ENCODE measurements at regions not wholly inside any gene's neighbourhood (a gene's known extent, or its start where the extent isn't known, plus 50 kb on each side); places are given as distances from the start of the nearest gene placed in this dataset.

- DNase-seq (ENCODE audit: low read depth) = no peak
Measured at GRCh38 chr3:30069056-30069455, 537.3 kb upstream of the TGFBR2 start.

GRCh38 chr3:30073040-30073439, 533.4 kb upstream of the TGFBR2 start:
- DNase-seq (ENCODE audit: low read depth) = no peak

- peak; percentile 8 for DNase-seq (ENCODE audit: low read depth)
Measured at GRCh38 chr3:30073622-30074021, 532.8 kb upstream of the TGFBR2 start.

- DNase-seq (ENCODE audit: low read depth) = peak; percentile 6
Measured at GRCh38 chr3:30075514-30075913, 530.9 kb upstream of the TGFBR2 start.

- no peak for DNase-seq (ENCODE audit: low read depth)
Measured at GRCh38 chr3:30076899-30077298, 529.5 kb upstream of the TGFBR2 start.

- DNase-seq (ENCODE audit: low read depth) = no peak
Measured at GRCh38 chr3:30077746-30078145, 528.7 kb upstream of the TGFBR2 start.

GRCh38 chr3:30078736-30079135, 527.7 kb upstream of the TGFBR2 start:
- no peak for DNase-seq (ENCODE audit: low read depth)

- DNase-seq (ENCODE audit: low read depth) = no peak
Measured at GRCh38 chr3:30081904-30082303, 524.5 kb upstream of the TGFBR2 start.

GRCh38 chr3:30082652-30083051, 523.7 kb upstream of the TGFBR2 start:
- DNase-seq (ENCODE audit: low read depth) = no peak

- DNase-seq (ENCODE audit: low read depth) = no peak
Measured at GRCh38 chr3:30083315-30083714, 523.1 kb upstream of the TGFBR2 start.

- no peak for DNase-seq (ENCODE audit: low read depth)
Measured at GRCh38 chr3:30084316-30084715, 522.1 kb upstream of the TGFBR2 start.

GRCh38 chr3:30084971-30085403, 521.4 kb upstream of the TGFBR2 start:
- peak; percentile 38 for DNase-seq (ENCODE audit: low read depth)

GRCh38 chr3:30085486-30085885, 520.9 kb upstream of the TGFBR2 start:
- no peak for DNase-seq (ENCODE audit: low read depth)

GRCh38 chr3:30091686-30092085, 514.7 kb upstream of the TGFBR2 start:
- DNase-seq (ENCODE audit: low read depth) = no peak

GRCh38 chr3:30097022-30097650, 509.3 kb upstream of the TGFBR2 start:
- DNase-seq (ENCODE audit: low read depth) = no peak

GRCh38 chr3:30098243-30098642, 508.2 kb upstream of the TGFBR2 start:
- DNase-seq (ENCODE audit: low read depth) = peak; percentile 9

- DNase-seq (ENCODE audit: low read depth) = peak; percentile 48
Measured at GRCh38 chr3:30098653-30099455, 507.5 kb upstream of the TGFBR2 start.

GRCh38 chr3:30102356-30102755, 504.0 kb upstream of the TGFBR2 start:
- DNase-seq (ENCODE audit: low read depth) = no peak

GRCh38 chr3:30103186-30103585, 503.2 kb upstream of the TGFBR2 start:
- DNase-seq (ENCODE audit: low read depth) = no peak

GRCh38 chr3:30107531-30107930, 498.9 kb upstream of the TGFBR2 start:
- DNase-seq (ENCODE audit: low read depth) = no peak

- DNase-seq (ENCODE audit: low read depth) = no peak
Measured at GRCh38 chr3:30112411-30112810, 494.0 kb upstream of the TGFBR2 start.

GRCh38 chr3:30112902-30113484, 493.4 kb upstream of the TGFBR2 start:
- DNase-seq (ENCODE audit: low read depth) = peak; percentile 61

GRCh38 chr3:30113906-30114305, 492.5 kb upstream of the TGFBR2 start:
- DNase-seq (ENCODE audit: low read depth) = no peak
